ENCODE measurements at regions not wholly inside any gene's neighbourhood (a gene's known extent, or its start where the extent isn't known, plus 50 kb on each side); places are given as distances from the start of the nearest gene placed in this dataset.
"Not testable (repeated sequence)": the region's sequence is repeated elsewhere in the genome, so short reads cannot be mapped to it uniquely, and the experiment has no call there.

GRCh38 chr3:106317141-106318055, 448.6 kb upstream of the CBLB start:
- DNase-seq (ENCODE audit: low spot score) = no peak

- not testable (repeated sequence) for DNase-seq (ENCODE audit: low spot score)
These were observed 452.6 kb upstream of the CBLB start for GRCh38 chr3:106321438-106321837.

GRCh38 chr3:106323586-106323985, 454.8 kb upstream of the CBLB start:
- DNase-seq (ENCODE audit: low spot score) = no peak

GRCh38 chr3:106326941-106327695, 458.3 kb upstream of the CBLB start:
- no peak for DNase-seq (ENCODE audit: low spot score)

GRCh38 chr3:106327696-106328025, 458.8 kb upstream of the CBLB start:
- DNase-seq (ENCODE audit: low spot score) = no peak

GRCh38 chr3:106328224-106328623, 459.4 kb upstream of the CBLB start:
- DNase-seq (ENCODE audit: low spot score) = no peak

GRCh38 chr3:106329521-106329920, 460.7 kb upstream of the CBLB start:
- DNase-seq (ENCODE audit: low spot score) = no peak

GRCh38 chr3:106331636-106332035, 462.8 kb upstream of the CBLB start:
- DNase-seq (ENCODE audit: low spot score) = no peak

GRCh38 chr3:106332129-106332528, 463.3 kb upstream of the CBLB start:
- no peak for DNase-seq (ENCODE audit: low spot score)

GRCh38 chr3:106332884-106333283, 464.1 kb upstream of the CBLB start:
- DNase-seq (ENCODE audit: low spot score) = no peak

- no peak for DNase-seq (ENCODE audit: low spot score)
These were observed 465.3 kb upstream of the CBLB start for GRCh38 chr3:106333911-106334618.

- DNase-seq (ENCODE audit: low spot score) = no peak
These were observed 467.8 kb upstream of the CBLB start for GRCh38 chr3:106336619-106337018.

GRCh38 chr3:106337116-106337515, 468.3 kb upstream of the CBLB start:
- DNase-seq (ENCODE audit: low spot score) = no peak

- DNase-seq (ENCODE audit: low spot score) = no peak
These were observed 469.9 kb upstream of the CBLB start for GRCh38 chr3:106338582-106339214.

GRCh38 chr3:106339551-106339950, 470.7 kb upstream of the CBLB start:
- DNase-seq (ENCODE audit: low spot score) = no peak

GRCh38 chr3:106341087-106341486, 472.3 kb upstream of the CBLB start:
- DNase-seq (ENCODE audit: low spot score) = peak; percentile 5

- no peak for DNase-seq (ENCODE audit: low spot score)
These were observed 472.9 kb upstream of the CBLB start for GRCh38 chr3:106341586-106342162.

GRCh38 chr3:106342386-106342785, 473.6 kb upstream of the CBLB start:
- no peak for DNase-seq (ENCODE audit: low spot score)

GRCh38 chr3:106343811-106344210, 475.0 kb upstream of the CBLB start:
- no peak for DNase-seq (ENCODE audit: low spot score)

GRCh38 chr3:106345353-106346027, 476.7 kb upstream of the CBLB start:
- peak; percentile 78 for DNase-seq (ENCODE audit: low spot score)

- no peak for DNase-seq (ENCODE audit: low spot score)
These were observed 478.5 kb upstream of the CBLB start for GRCh38 chr3:106347350-106347749.
